ENCODE measurements at regions not wholly inside any gene's neighbourhood (a gene's known extent, or its start where the extent isn't known, plus 50 kb on each side); places are given as distances from the start of the nearest gene placed in this dataset.
"Not testable (repeated sequence)": the region's sequence is repeated elsewhere in the genome, so short reads cannot be mapped to it uniquely, and the experiment has no call there.

GRCh38 chr1:65577982-65578381, 157.5 kb downstream of the LEPR start:
- H3K4me1 Mint-ChIP-seq = not testable (repeated sequence)

GRCh38 chr1:65581119-65581518, 160.7 kb downstream of the LEPR start:
- DNase-seq = no peak
- H3K9me3 ChIP-seq (ENCODE audit: control insufficient read depth, low read length, poor library complexity, severe bottlenecking) = no peaks in the 10 kb centered on the region
- Mint-ChIP-seq H3K27ac (no peak overlapping the region), H3K27me3 (no peaks in the 10 kb centered on the region), H3K4me3 (no peak overlapping the region), H3K4me1 (no peaks in the 10 kb centered on the region), H3K36me3 (ENCODE audit: low read depth) (peaks cover 3% of the 10 kb centered on the region)
- no peak for ATAC-seq

More at GRCh38 chr1:65577982-65578381, 157.5 kb downstream of the LEPR start:
- ATAC-seq; H3K9me3 ChIP-seq (ENCODE audit: control insufficient read depth, low read length, poor library complexity, severe bottlenecking); H3K27me3 Mint-ChIP-seq; DNase-seq; H3K4me3 Mint-ChIP-seq; H3K36me3 Mint-ChIP-seq (ENCODE audit: low read depth); H3K27ac Mint-ChIP-seq: not testable (repeated sequence)

DNA sequence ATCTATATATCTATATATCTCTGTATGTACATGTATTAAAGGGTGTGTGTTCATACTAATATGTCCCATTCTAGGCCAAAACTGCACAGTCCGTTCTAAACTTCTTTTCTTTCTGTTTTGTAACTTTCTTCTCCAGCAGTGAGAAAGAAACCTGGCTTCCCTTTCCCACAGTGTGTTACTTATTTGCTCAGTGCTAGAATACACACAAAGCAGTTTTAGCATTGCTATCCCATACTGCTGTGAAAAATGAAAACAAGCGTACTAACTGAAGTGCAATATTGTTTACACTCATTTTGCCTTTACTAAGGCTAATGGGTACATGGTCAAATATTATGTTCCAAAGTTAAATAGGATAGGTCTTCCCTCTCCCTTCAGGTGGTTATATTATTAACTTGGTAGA, 163.9 kb downstream of the LEPR start:
- no peaks in the 10 kb centered on the region for H3K4me1 Mint-ChIP-seq
- H3K4me3 Mint-ChIP-seq = no peak overlapping the region
- no peak overlapping the region for H3K27ac Mint-ChIP-seq
- no peaks in the 10 kb centered on the region for H3K9me3 ChIP-seq (ENCODE audit: control insufficient read depth, low read length, poor library complexity, severe bottlenecking)
- no peak for DNase-seq
- peaks cover 3% of the 10 kb centered on the region for H3K36me3 Mint-ChIP-seq (ENCODE audit: low read depth)
- no peak for ATAC-seq
- H3K27me3 Mint-ChIP-seq = no peaks in the 10 kb centered on the region

- ATAC-seq (no peak), DNase-seq (no peak)
- Mint-ChIP-seq H3K27ac (no peak overlapping the region), H3K4me3 (no peak overlapping the region), H3K4me1 (no peaks in the 10 kb centered on the region), H3K36me3 (ENCODE audit: low read depth) (no peaks in the 10 kb centered on the region), H3K27me3 (no peaks in the 10 kb centered on the region)
- no peaks in the 10 kb centered on the region for H3K9me3 ChIP-seq (ENCODE audit: control insufficient read depth, low read length, poor library complexity, severe bottlenecking)
Observed at GRCh38 chr1:65590279-65590678, 169.8 kb downstream of the LEPR start.

GRCh38 chr1:65593516-65593915, 173.0 kb downstream of the LEPR start:
- Mint-ChIP-seq H3K36me3 (ENCODE audit: low read depth) (peaks cover 5% of the 10 kb centered on the region), H3K4me1 (no peaks in the 10 kb centered on the region)
- no peak for ATAC-seq

GRCh38 chr1:65595724-65596123, 175.3 kb downstream of the LEPR start:
- ATAC-seq = no peak
- Mint-ChIP-seq H3K4me3 (no peak overlapping the region), H3K36me3 (ENCODE audit: low read depth) (peaks cover 5% of the 10 kb centered on the region), H3K27me3 (no peaks in the 10 kb centered on the region), H3K4me1 (no peaks in the 10 kb centered on the region), H3K27ac (no peak overlapping the region)
- H3K9me3 ChIP-seq (ENCODE audit: control insufficient read depth, low read length, poor library complexity, severe bottlenecking) = no peaks in the 10 kb centered on the region
- DNase-seq = no peak

More at GRCh38 chr1:65593516-65593915, 173.0 kb downstream of the LEPR start:
- Mint-ChIP-seq H3K4me3 (no peak overlapping the region), H3K27ac (no peak overlapping the region), H3K27me3 (no peaks in the 10 kb centered on the region)
- no peaks in the 10 kb centered on the region for H3K9me3 ChIP-seq (ENCODE audit: control insufficient read depth, low read length, poor library complexity, severe bottlenecking)
- DNase-seq = no peak

DNA sequence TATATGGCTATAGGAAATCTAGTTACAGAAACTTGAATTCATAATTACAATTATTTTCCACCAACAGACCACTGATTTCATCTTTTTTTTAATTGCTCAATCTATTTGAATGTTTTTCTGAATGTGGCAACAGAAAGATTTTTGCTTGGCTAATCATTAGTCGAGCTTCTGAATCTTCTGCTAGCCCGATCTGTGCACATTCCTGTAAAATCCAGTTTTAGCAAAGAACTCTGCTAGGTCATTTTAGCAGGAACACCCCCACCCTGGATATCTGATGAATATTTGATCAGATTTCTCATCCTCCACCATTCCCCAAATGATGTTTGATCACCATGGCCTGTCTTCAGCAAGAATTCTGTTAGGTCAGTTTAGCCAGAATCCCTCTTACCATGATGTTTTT, 176.3 kb downstream of the LEPR start:
- DNase-seq = no peak
- no peaks in the 10 kb centered on the region for H3K27me3 Mint-ChIP-seq
- no peak overlapping the region for H3K4me3 Mint-ChIP-seq
- H3K4me1 Mint-ChIP-seq = no peaks in the 10 kb centered on the region
- ATAC-seq = no peak
- H3K27ac Mint-ChIP-seq = no peak overlapping the region
- peaks cover 5% of the 10 kb centered on the region for H3K36me3 Mint-ChIP-seq (ENCODE audit: low read depth)
- no peaks in the 10 kb centered on the region for H3K9me3 ChIP-seq (ENCODE audit: control insufficient read depth, low read length, poor library complexity, severe bottlenecking)

- DNase-seq (no peak), ATAC-seq (no peak)
- H3K27ac Mint-ChIP-seq = no peak overlapping the region
- no peaks in the 10 kb centered on the region for H3K27me3 Mint-ChIP-seq
- peaks cover 2% of the 10 kb centered on the region for H3K4me1 Mint-ChIP-seq
- no peaks in the 10 kb centered on the region for H3K36me3 Mint-ChIP-seq (ENCODE audit: low read depth)
- H3K4me3 Mint-ChIP-seq = no peak overlapping the region
- no peaks in the 10 kb centered on the region for H3K9me3 ChIP-seq (ENCODE audit: control insufficient read depth, low read length, poor library complexity, severe bottlenecking)
Observed at GRCh38 chr1:65605621-65606020, 185.2 kb downstream of the LEPR start.

DNA sequence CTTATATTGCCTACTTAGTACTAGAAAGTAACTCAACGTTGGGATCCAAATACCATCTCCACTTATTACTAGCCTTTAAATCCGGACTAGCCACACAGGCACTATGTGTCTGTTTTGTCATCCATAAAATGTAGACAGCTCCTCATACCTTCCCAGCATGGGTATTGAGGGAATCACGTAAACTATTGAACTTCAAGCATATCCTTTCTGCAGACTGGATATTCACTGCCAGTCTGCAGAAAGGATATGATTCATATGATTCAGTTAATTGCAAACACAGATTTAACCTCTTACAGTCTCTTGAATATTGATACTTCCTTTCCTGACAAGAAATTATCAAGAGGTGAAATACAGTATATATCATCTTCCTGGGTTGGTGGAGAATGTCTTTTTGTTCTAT, 186.0 kb downstream of the LEPR start:
- no peak overlapping the region for H3K27ac Mint-ChIP-seq
- peaks cover 2% of the 10 kb centered on the region for H3K4me1 Mint-ChIP-seq
- no peaks in the 10 kb centered on the region for H3K36me3 Mint-ChIP-seq (ENCODE audit: low read depth)
- H3K9me3 ChIP-seq (ENCODE audit: control insufficient read depth, low read length, poor library complexity, severe bottlenecking) = no peaks in the 10 kb centered on the region
- no peaks in the 10 kb centered on the region for H3K27me3 Mint-ChIP-seq
- no peak overlapping the region for H3K4me3 Mint-ChIP-seq
- ATAC-seq (no peak), DNase-seq (no peak)

- H3K4me3 Mint-ChIP-seq = no peak overlapping the region
- H3K36me3 Mint-ChIP-seq (ENCODE audit: low read depth) = no peaks in the 10 kb centered on the region
- no peaks in the 10 kb centered on the region for H3K9me3 ChIP-seq (ENCODE audit: control insufficient read depth, low read length, poor library complexity, severe bottlenecking)
- no peak for ATAC-seq
- H3K4me1 Mint-ChIP-seq = peaks cover 10% of the 10 kb centered on the region
- DNase-seq = no peak
- H3K27me3 Mint-ChIP-seq = no peaks in the 10 kb centered on the region
- H3K27ac Mint-ChIP-seq = no peak overlapping the region
Observed at GRCh38 chr1:65613884-65614283, 178.8 kb upstream of the PDE4B start.

DNA sequence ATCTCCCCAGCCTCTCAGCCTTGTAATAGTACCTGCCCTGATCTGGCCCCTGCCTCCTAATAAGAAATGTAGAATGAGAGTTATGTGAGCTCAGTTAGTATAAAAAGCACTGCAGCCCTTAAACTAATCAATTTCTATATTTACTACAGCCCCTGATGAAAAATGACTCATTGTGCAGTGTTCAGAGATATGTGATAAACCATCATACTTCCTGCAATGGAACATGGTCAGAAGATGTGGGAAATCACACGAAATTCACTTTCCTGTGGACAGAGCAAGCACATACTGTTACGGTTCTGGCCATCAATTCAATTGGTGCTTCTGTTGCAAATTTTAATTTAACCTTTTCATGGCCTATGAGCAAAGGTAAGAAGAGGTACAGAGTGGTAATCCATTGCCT, 176.8 kb upstream of the PDE4B start:
- DNase-seq (no peak), ATAC-seq (no peak)
- Mint-ChIP-seq H3K4me1 (peaks cover 10% of the 10 kb centered on the region), H3K27ac (no peak overlapping the region), H3K36me3 (ENCODE audit: low read depth) (peaks cover 3% of the 10 kb centered on the region), H3K27me3 (no peaks in the 10 kb centered on the region), H3K4me3 (no peak overlapping the region)
- no peaks in the 10 kb centered on the region for H3K9me3 ChIP-seq (ENCODE audit: control insufficient read depth, low read length, poor library complexity, severe bottlenecking)

GRCh38 chr1:65621721-65622120, 171.0 kb upstream of the PDE4B start:
- not testable (repeated sequence) for H3K36me3 Mint-ChIP-seq (ENCODE audit: low read depth); H3K4me1 Mint-ChIP-seq; DNase-seq; H3K4me3 Mint-ChIP-seq; ATAC-seq; H3K27ac Mint-ChIP-seq; H3K27me3 Mint-ChIP-seq; H3K9me3 ChIP-seq (ENCODE audit: control insufficient read depth, low read length, poor library complexity, severe bottlenecking)

DNA sequence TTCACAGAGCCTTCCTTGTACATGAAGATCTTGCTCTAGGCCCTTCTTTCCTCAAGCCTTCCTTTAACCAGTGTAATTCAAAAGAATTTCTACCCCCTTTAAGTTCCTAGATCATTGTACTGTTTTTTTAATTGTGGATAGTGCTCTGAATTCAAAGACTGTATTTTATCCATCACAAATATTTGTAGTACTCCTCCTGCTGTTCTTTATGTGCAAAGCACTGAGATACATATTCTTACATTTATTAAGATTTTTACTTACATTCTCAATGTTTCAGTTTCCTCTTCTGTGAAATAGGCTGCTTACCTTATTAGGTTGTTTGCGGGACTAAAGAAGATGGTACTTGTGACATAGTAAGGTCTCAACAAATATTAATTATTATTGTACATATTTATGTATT, 168.8 kb upstream of the PDE4B start:
- H3K27ac Mint-ChIP-seq = no peak overlapping the region
- peaks cover 3% of the 10 kb centered on the region for H3K36me3 Mint-ChIP-seq (ENCODE audit: low read depth)
- no peaks in the 10 kb centered on the region for H3K27me3 Mint-ChIP-seq

DNA sequence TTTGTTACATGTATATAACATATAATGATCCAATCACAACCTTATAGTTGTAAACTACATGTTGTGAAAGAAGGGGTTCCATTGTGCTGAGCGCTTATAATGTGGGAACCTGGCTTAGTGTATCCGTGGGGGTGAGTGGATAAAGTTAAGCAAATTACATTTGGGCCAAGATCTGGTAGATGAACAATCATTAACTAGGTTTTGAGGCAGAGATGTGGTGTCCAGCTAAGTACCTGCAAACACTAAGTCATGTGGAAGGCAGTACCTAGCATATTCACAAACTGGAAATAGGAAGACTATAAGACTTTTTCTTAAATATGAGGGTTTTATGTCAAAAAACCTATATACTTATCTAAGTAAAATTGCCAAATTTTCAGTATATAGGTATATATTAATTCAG, 167.2 kb upstream of the PDE4B start:
- DNase-seq (no peak), ATAC-seq (no peak)
- Mint-ChIP-seq H3K36me3 (ENCODE audit: low read depth) (peaks cover 3% of the 10 kb centered on the region), H3K4me1 (no peaks in the 10 kb centered on the region), H3K4me3 (no peak overlapping the region), H3K27me3 (no peaks in the 10 kb centered on the region), H3K27ac (no peak overlapping the region)
- H3K9me3 ChIP-seq (ENCODE audit: control insufficient read depth, low read length, poor library complexity, severe bottlenecking) = no peaks in the 10 kb centered on the region

More for the DNA sequence above, 168.8 kb upstream of the PDE4B start:
- no peak for ATAC-seq
- Mint-ChIP-seq H3K4me3 (no peak overlapping the region), H3K4me1 (no peaks in the 10 kb centered on the region)
- DNase-seq = no peak
- no peaks in the 10 kb centered on the region for H3K9me3 ChIP-seq (ENCODE audit: control insufficient read depth, low read length, poor library complexity, severe bottlenecking)

DNA sequence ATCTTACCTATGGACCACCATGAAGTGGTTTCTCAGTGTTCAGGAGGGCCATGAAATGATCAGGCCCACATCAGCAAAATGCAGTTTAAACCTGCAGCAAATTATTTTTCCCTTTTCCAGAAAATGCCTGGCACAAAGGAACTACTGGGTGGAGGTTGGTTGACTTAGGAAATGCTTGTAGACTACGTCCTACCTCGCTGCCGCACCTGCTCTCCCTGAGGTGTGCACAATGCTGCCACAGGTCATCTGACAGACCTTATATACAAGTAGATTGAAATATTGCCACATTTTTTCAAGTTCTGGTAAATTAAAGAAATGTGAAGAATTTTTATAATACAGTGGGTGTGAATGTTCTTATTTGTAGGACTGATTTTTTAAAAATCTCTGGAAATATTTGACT, 166.7 kb upstream of the PDE4B start:
- H3K27me3 Mint-ChIP-seq = no peaks in the 10 kb centered on the region
- no peaks in the 10 kb centered on the region for H3K4me1 Mint-ChIP-seq
- ATAC-seq = no peak

More for the DNA sequence above, 166.7 kb upstream of the PDE4B start:
- no peak overlapping the region for H3K4me3 Mint-ChIP-seq
- H3K27ac Mint-ChIP-seq = no peak overlapping the region
- H3K9me3 ChIP-seq (ENCODE audit: control insufficient read depth, low read length, poor library complexity, severe bottlenecking) = no peaks in the 10 kb centered on the region
- H3K36me3 Mint-ChIP-seq (ENCODE audit: low read depth) = no peaks in the 10 kb centered on the region
- no peak for DNase-seq
